GM21528 (cell line): ENCODE measurements at regions not wholly inside any gene's neighbourhood (a gene's known extent, or its start where the extent isn't known, plus 50 kb on each side); places are given as distances from the start of the nearest gene placed in this dataset.
"Not testable (repeated sequence)": the region's sequence is repeated elsewhere in the genome, so short reads cannot be mapped to it uniquely, and the experiment has no call there.

ENCODE experiments used
- ATAC-seq: cut with Tn5 transposase; IDR thresholded peaks from one replicate; pipeline ENCODE4 v1.9.1; 2021; ENCODE audit warnings: mild to moderate bottlenecking, moderate library complexity; ENCODE audit not compliant: unreplicated experiment, low FRiP score

- ATAC-seq = no peak
Observed at GRCh38 chr18:40272630-40273231, 1682.3 kb upstream of the PIK3C3 start.

- ATAC-seq = no peak
Observed at GRCh38 chr18:40259115-40259835, 1695.8 kb upstream of the PIK3C3 start.

GRCh38 chr18:40258311-40258710, 1696.7 kb upstream of the PIK3C3 start:
- ATAC-seq = no peak

- ATAC-seq = no peak
Observed at GRCh38 chr18:40250236-40250635, 1704.8 kb upstream of the PIK3C3 start.

GRCh38 chr18:40249390-40250080, 1705.5 kb upstream of the PIK3C3 start:
- ATAC-seq = no peak

GRCh38 chr18:40245612-40246011, 1709.4 kb upstream of the PIK3C3 start:
- not testable (repeated sequence) for ATAC-seq

GRCh38 chr18:40243607-40244006, 1711.4 kb upstream of the PIK3C3 start:
- no peak for ATAC-seq

GRCh38 chr18:40235836-40236235, 1719.2 kb upstream of the PIK3C3 start:
- no peak for ATAC-seq

- ATAC-seq = no peak
Observed at GRCh38 chr18:40235323-40235722, 1719.7 kb upstream of the PIK3C3 start.

- no peak for ATAC-seq
Observed at GRCh38 chr18:40233931-40234616, 1721.0 kb upstream of the PIK3C3 start.

GRCh38 chr18:40222776-40223175, 1732.3 kb upstream of the PIK3C3 start:
- no peak for ATAC-seq

GRCh38 chr18:40216856-40217255, 1738.2 kb upstream of the PIK3C3 start:
- ATAC-seq = no peak

- no peak for ATAC-seq
Observed at GRCh38 chr18:40215979-40216378, 1739.1 kb upstream of the PIK3C3 start.

GRCh38 chr18:40210696-40211095, 1744.3 kb upstream of the PIK3C3 start:
- ATAC-seq = no peak

- ATAC-seq = no peak
Observed at GRCh38 chr18:40208958-40209357, 1746.1 kb upstream of the PIK3C3 start.

GRCh38 chr18:40197711-40198110, 1757.3 kb upstream of the PIK3C3 start:
- ATAC-seq = no peak

- no peak for ATAC-seq
Observed at GRCh38 chr18:40186677-40187076, 1768.4 kb upstream of the PIK3C3 start.

- no peak for ATAC-seq
Observed at GRCh38 chr18:40179729-40180461, 1775.1 kb upstream of the PIK3C3 start.

GRCh38 chr18:40168026-40168425, 1787.0 kb upstream of the PIK3C3 start:
- ATAC-seq = no peak

- no peak for ATAC-seq
Observed at GRCh38 chr18:40163254-40163653, 1791.8 kb upstream of the PIK3C3 start.
